Endothelial cell of umbilical vein (primary cell): ENCODE measurements at regions not wholly inside any gene's neighbourhood (a gene's known extent, or its start where the extent isn't known, plus 50 kb on each side); places are given as distances from the start of the nearest gene placed in this dataset.

Source experiments
- BruUV-seq: library from RNA; stranded (reverse); fragments of 400-500 nt; replicated peaks from 2 replicates; lab custom pipeline; 2021; lab: Mats Ljungman, UMichigan
- CTCF ChIA-PET: fragments of 300-600, 350-600 bp; sonication (Branson Sonifier 250); formaldehyde crosslinking; loops from one replicate; lab custom pipeline; 2021; ENCODE audit warnings: antibody characterized with exemption, inconsistent platforms; lab: Charles Lee
- POLR2A ChIA-PET: fragments of 300-600, 350-600 bp; sonication (Branson Sonifier 250); formaldehyde crosslinking; loops from one replicate; lab custom pipeline; 2021; ENCODE audit warnings: antibody characterized with exemption, inconsistent platforms; lab: Charles Lee
- DNase-seq: peaks from one replicate; pipeline ENCODE4 v3.0.0-alpha.2; 2011; ENCODE audit warnings: low read depth, low spot score
- FAIRE-seq: peaks from 2 replicates; lab custom pipeline; 2011; peaks lifted over from hg19 to GRCh38; lab: Jason Lieb, UNC
- H2AFZ ChIP-seq: 2 replicates; pipeline ENCODE4 v1.6.0; 2012; ENCODE audit warnings: low read depth, low read length, control low read depth, inconsistent platforms
- H3K27ac ChIP-seq: 2 replicates; pipeline ENCODE4 v1.5.1; 2011; ENCODE audit warnings: low read depth, mild to moderate bottlenecking, control low read depth, low read length, moderate library complexity; ENCODE audit not compliant: insufficient read depth
- H3K27me3 ChIP-seq, 2 experiments: 2 replicates each; pipeline versions ENCODE4 v1.6.0 to v1.6.1; 2011; ENCODE audit warnings: low read length in 2 of 2, mixed read lengths in 1 of 2; ENCODE audit not compliant: control insufficient read depth in 2 of 2, insufficient read depth in 2 of 2
- H3K36me3 ChIP-seq, 2 experiments: 2 replicates in 1 of 2; 3 replicates in 1 of 2; pipeline ENCODE4 v1.5.1; 2011; ENCODE audit warnings: low read length in 2 of 2, mild to moderate bottlenecking in 1 of 2, moderate library complexity in 1 of 2; ENCODE audit not compliant: control insufficient read depth in 2 of 2, insufficient read depth in 2 of 2; ENCODE audit errors: extremely low read depth in 1 of 2
- H3K4me1 ChIP-seq: 3 replicates; pipeline ENCODE4 v1.5.1; 2011; ENCODE audit warnings: mild to moderate bottlenecking, low read length; ENCODE audit not compliant: control insufficient read depth, insufficient read depth; ENCODE audit errors: extremely low read depth
- H3K4me2 ChIP-seq: 2 replicates; pipeline ENCODE4 v1.6.1; 2011; ENCODE audit warnings: low read length, control low read depth, mixed read lengths; ENCODE audit not compliant: insufficient read depth
- H3K4me3 ChIP-seq, 3 experiments: fragments of 200-600 bp in 1 of 3; sonication (generic), shearing (Covaris generic) in 1 of 3; replicated peaks in 1 of 3; 2 replicates each; pipeline ENCODE4 v1.5.1; 2011 to 2016; ENCODE audit warnings: control low read depth in 3 of 3, low read length in 3 of 3, mild to moderate bottlenecking in 2 of 3, inconsistent platforms in 1 of 3, low read depth in 1 of 3, moderate library complexity in 1 of 3; ENCODE audit not compliant: insufficient read depth in 1 of 3
- H3K79me2 ChIP-seq: 2 replicates; pipeline ENCODE4 v1.6.0; 2012; ENCODE audit warnings: low read length, inconsistent platforms; ENCODE audit not compliant: control insufficient read depth, insufficient read depth
- H3K9ac ChIP-seq: replicated peaks from 2 replicates; pipeline ENCODE3; 2011; ENCODE audit warnings: low read length, control low read depth; ENCODE audit not compliant: insufficient read depth; ENCODE audit errors: extremely low read depth
- H3K9me1 ChIP-seq: replicated peaks from 3 replicates; pipeline ENCODE4 v1.6.0; 2011; ENCODE audit warnings: mild to moderate bottlenecking, low read length; ENCODE audit not compliant: control insufficient read depth, insufficient read depth; ENCODE audit errors: extremely low read depth
- H3K9me3 ChIP-seq: replicated peaks from 2 replicates; pipeline ENCODE4 v1.5.1; 2012; ENCODE audit warnings: low read length, inconsistent platforms; ENCODE audit not compliant: control insufficient read depth, insufficient read depth
- H4K20me1 ChIP-seq: replicated peaks from 2 replicates; pipeline ENCODE3; 2011; ENCODE audit warnings: mild to moderate bottlenecking, low read length; ENCODE audit not compliant: control insufficient read depth, insufficient read depth; ENCODE audit errors: extremely low read depth
- EZH2 ChIP-seq: IDR thresholded peaks from 2 replicates; pipeline ENCODE4 v1.6.1; 2012; ENCODE audit warnings: borderline replicate concordance, low read depth, mild to moderate bottlenecking, moderate library complexity, low read length, inconsistent platforms; ENCODE audit not compliant: severe bottlenecking
- FOS ChIP-seq: IDR thresholded peaks from 2 replicates; pipeline ENCODE4 v1.6.1; 2011; ENCODE audit warnings: mild to moderate bottlenecking, low read length, moderate library complexity, borderline replicate concordance; ENCODE audit not compliant: insufficient read depth
- GATA2 ChIP-seq: IDR thresholded peaks from 2 replicates; pipeline ENCODE4 v1.7.0; 2011; ENCODE audit warnings: low read depth, mild to moderate bottlenecking, moderate library complexity, mixed read lengths, low read length; ENCODE audit not compliant: insufficient read length, insufficient read depth
- JUN ChIP-seq: IDR thresholded peaks from 2 replicates; pipeline ENCODE4 v1.6.1; 2011; ENCODE audit warnings: borderline replicate concordance, low read depth; ENCODE audit not compliant: insufficient read length, insufficient read depth
- MYC ChIP-seq: IDR thresholded peaks from one replicate; pipeline ENCODE4 v1.6.1; 2011; ENCODE audit warnings: mild to moderate bottlenecking, low read depth, low read length
- POLR2A ChIP-seq: IDR thresholded peaks from 2 replicates; pipeline ENCODE4 v1.6.1; 2012; ENCODE audit warnings: low read depth, mild to moderate bottlenecking, control low read depth, low read length
- POLR2AphosphoS5 ChIP-seq: IDR thresholded peaks from 2 replicates; pipeline ENCODE4 v1.6.1; 2012; ENCODE audit warnings: low read depth, mild to moderate bottlenecking, control low read depth, low read length, moderate library complexity; ENCODE audit not compliant: insufficient read depth
- dilution Hi-C: fragments of 300-500 bp; cut with MboI; formaldehyde crosslinking; loops from one replicate; pipeline ENCODE4 v1.15.0; 2019; ENCODE audit warnings: low sequenced_read_pairs; ENCODE audit not compliant: extremely low pct_ligation_motif_present
- intact Hi-C: fragments of 100-400 bp; cut with micrococcal nuclease; formaldehyde crosslinking; loops from one replicate; pipeline ENCODE4 v1.10.0; 2022
- TF ChIP-seq, protein P1 (sequence below): IDR thresholded peaks from 2 replicates; pipeline ENCODE4 v1.6.1; 2011; ENCODE audit not compliant: insufficient read depth, insufficient read length
- TF ChIP-seq, protein P2 (sequence below), 2 donors: IDR thresholded peaks; 1 replicate in 1 of 2; 2 replicates in 1 of 2; pipeline ENCODE4 v1.5.1; 2011; ENCODE audit warnings: low read length in 2 of 2, mild to moderate bottlenecking in 2 of 2, moderate library complexity in 2 of 2, control low read depth in 1 of 2, inconsistent platforms in 1 of 2, low read depth in 1 of 2; ENCODE audit not compliant: insufficient read depth in 1 of 2; ENCODE audit errors: extremely low read depth in 1 of 2

DNA sequence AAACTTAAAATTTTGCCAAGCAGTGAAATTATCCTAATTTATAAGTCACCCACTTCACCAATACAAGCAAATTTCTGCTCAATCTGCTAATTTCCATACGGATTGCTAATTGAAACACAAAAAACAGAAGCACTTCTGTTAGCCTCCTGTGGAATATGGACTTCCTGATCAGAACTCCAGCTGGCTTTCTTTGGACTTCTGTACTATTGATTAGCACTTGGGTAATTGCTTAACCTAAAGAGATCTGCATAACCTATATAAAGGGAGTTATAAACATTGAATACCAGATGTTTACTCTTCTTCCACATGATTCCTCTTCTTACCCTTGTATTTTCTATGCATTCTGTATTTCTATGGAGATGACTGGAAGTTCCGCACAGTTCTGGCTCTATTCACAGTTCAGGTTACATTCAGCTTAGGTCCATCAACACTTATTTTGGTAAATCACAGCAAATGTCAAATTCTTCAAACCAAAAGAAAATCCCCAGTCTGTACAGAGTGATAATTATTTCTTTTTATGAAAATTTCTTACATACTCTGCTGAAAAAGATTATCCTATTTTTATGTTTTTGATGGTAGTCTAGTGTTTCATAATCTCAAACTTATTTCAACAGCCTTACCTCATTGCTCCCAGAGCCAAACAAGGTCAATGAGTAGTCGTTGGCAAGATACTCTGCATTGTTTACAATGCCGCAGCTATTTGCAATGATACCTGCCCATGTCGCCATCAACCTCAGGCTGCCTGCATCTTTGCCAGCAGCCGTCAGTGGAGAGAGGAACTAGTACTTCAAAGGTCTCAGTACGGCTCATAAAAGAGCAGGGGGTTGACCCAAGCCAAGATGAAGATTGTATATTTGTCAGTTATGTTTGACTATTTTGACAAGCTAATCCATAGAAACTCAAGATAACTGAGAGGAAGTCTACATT, 225.6 kb downstream of the AHR start:
- H3K4me1 ChIP-seq: peaks cover 22% of the 10 kb centered on the region
- dilution Hi-C loops: no loop called here
- H3K27me3 ChIP-seq: no peaks in the 10 kb centered on the region
- CTCF ChIA-PET: interaction anchor here (0.8 to 3.9 kb wide), 5 partner anchors 9 to 515 kb away, joined by 3 to 32 read pairs (median 3); no protein-coding TSS in a partner anchor
- H4K20me1 ChIP-seq: no peaks in the 10 kb centered on the region
- no peak overlapping the region for H3K9ac ChIP-seq
- no peak for DNase-seq
- BruUV-seq: no TSS peak
- no peaks in the 10 kb centered on the region for H3K9me1 ChIP-seq
- FAIRE-seq: no peak
- no peaks in the 10 kb centered on the region for H3K79me2 ChIP-seq
- H3K4me2 ChIP-seq: no peak overlapping the region
- H3K4me3 ChIP-seq: no peak overlapping the region
- H2AFZ ChIP-seq: peak overlapping the region; percentile 18
- no peak overlapping the region for H3K27ac ChIP-seq
- TF ChIP-seq FOS: no peak
- no peak for TF ChIP-seq EZH2
- no peak for TF ChIP-seq POLR2AphosphoS5
- TF ChIP-seq, protein P1, sequence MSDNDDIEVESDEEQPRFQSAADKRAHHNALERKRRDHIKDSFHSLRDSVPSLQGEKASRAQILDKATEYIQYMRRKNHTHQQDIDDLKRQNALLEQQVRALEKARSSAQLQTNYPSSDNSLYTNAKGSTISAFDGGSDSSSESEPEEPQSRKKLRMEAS: no peak
- no peak for TF ChIP-seq JUN
- TF ChIP-seq, protein P2, sequence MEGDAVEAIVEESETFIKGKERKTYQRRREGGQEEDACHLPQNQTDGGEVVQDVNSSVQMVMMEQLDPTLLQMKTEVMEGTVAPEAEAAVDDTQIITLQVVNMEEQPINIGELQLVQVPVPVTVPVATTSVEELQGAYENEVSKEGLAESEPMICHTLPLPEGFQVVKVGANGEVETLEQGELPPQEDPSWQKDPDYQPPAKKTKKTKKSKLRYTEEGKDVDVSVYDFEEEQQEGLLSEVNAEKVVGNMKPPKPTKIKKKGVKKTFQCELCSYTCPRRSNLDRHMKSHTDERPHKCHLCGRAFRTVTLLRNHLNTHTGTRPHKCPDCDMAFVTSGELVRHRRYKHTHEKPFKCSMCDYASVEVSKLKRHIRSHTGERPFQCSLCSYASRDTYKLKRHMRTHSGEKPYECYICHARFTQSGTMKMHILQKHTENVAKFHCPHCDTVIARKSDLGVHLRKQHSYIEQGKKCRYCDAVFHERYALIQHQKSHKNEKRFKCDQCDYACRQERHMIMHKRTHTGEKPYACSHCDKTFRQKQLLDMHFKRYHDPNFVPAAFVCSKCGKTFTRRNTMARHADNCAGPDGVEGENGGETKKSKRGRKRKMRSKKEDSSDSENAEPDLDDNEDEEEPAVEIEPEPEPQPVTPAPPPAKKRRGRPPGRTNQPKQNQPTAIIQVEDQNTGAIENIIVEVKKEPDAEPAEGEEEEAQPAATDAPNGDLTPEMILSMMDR (IDR thresholded peaks at IDR 0.05; ENCODE audit: extremely low read depth in 1 of 2, insufficient read depth in 1 of 2, low read depth in 1 of 2, low read length in 2 of 2): no peak
- TF ChIP-seq POLR2A: no peak
- no peak for TF ChIP-seq MYC
- TF ChIP-seq GATA2: no peak
- no peaks in the 10 kb centered on the region for H3K9me3 ChIP-seq
- POLR2A ChIA-PET: no interaction called here
- H3K36me3 ChIP-seq: no peaks in the 10 kb centered on the region
- intact Hi-C loops: no loop called here
